ENCODE measurements at regions not wholly inside any gene's neighbourhood (a gene's known extent, or its start where the extent isn't known, plus 50 kb on each side); places are given as distances from the start of the nearest gene placed in this dataset.

GRCh38 chr7:46611508-46611907, 690.4 kb upstream of the IGFBP3 start:
- TF ChIP-seq FOXP2 (optimal IDR thresholded peaks at IDR 0.05; ENCODE audit: borderline replicate concordance, extremely low read depth, extremely low read length, insufficient read depth) (no peak), REST (IDR thresholded peaks at IDR 0.05; ENCODE audit: insufficient read depth in 1 of 2, low read depth in 2 of 2, low read length in 2 of 2) (no peak), TAF1 (IDR thresholded peaks at IDR 0.05; ENCODE audit: borderline replicate concordance, insufficient read depth, low read length) (no peak), POLR2AphosphoS5 (IDR thresholded peaks at IDR 0.05; ENCODE audit: low read depth, low read length) (no peak), SIN3A (IDR thresholded peaks at IDR 0.05; ENCODE audit: borderline replicate concordance, insufficient read depth, low read length) (no peak)

GRCh38 chr7:46610746-46611145, 689.7 kb upstream of the IGFBP3 start:
- TF ChIP-seq REST (IDR thresholded peaks at IDR 0.05; ENCODE audit: insufficient read depth in 1 of 2, low read depth in 2 of 2, low read length in 2 of 2): no peak
- TF ChIP-seq TAF1 (IDR thresholded peaks at IDR 0.05; ENCODE audit: borderline replicate concordance, insufficient read depth, low read length): no peak
- no peak for TF ChIP-seq POLR2AphosphoS5 (IDR thresholded peaks at IDR 0.05; ENCODE audit: low read depth, low read length)

GRCh38 chr7:46607176-46607575, 686.1 kb upstream of the IGFBP3 start:
- no peak for TF ChIP-seq TAF1 (IDR thresholded peaks at IDR 0.05; ENCODE audit: borderline replicate concordance, insufficient read depth, low read length)
- no peak for TF ChIP-seq FOXP2 (optimal IDR thresholded peaks at IDR 0.05; ENCODE audit: borderline replicate concordance, extremely low read depth, extremely low read length, insufficient read depth)
- TF ChIP-seq REST (IDR thresholded peaks at IDR 0.05; ENCODE audit: insufficient read depth in 1 of 2, low read depth in 2 of 2, low read length in 2 of 2): no peak
- TF ChIP-seq POLR2AphosphoS5 (IDR thresholded peaks at IDR 0.05; ENCODE audit: low read depth, low read length): no peak
- no peak for TF ChIP-seq SIN3A (IDR thresholded peaks at IDR 0.05; ENCODE audit: borderline replicate concordance, insufficient read depth, low read length)

- TF ChIP-seq SIN3A (IDR thresholded peaks at IDR 0.05; ENCODE audit: borderline replicate concordance, insufficient read depth, low read length) (no peak), FOXP2 (optimal IDR thresholded peaks at IDR 0.05; ENCODE audit: borderline replicate concordance, extremely low read depth, extremely low read length, insufficient read depth) (no peak), TAF1 (IDR thresholded peaks at IDR 0.05; ENCODE audit: borderline replicate concordance, insufficient read depth, low read length) (no peak), POLR2AphosphoS5 (IDR thresholded peaks at IDR 0.05; ENCODE audit: low read depth, low read length) (no peak), REST (IDR thresholded peaks at IDR 0.05; ENCODE audit: insufficient read depth in 1 of 2, low read depth in 2 of 2, low read length in 2 of 2) (no peak)
These were observed 685.7 kb upstream of the IGFBP3 start for GRCh38 chr7:46606761-46607160.

GRCh38 chr7:46604241-46604661, 683.2 kb upstream of the IGFBP3 start:
- TF ChIP-seq POLR2AphosphoS5 (IDR thresholded peaks at IDR 0.05; ENCODE audit: low read depth, low read length): no peak
- TF ChIP-seq TAF1 (IDR thresholded peaks at IDR 0.05; ENCODE audit: borderline replicate concordance, insufficient read depth, low read length): no peak
- TF ChIP-seq REST (IDR thresholded peaks at IDR 0.05; ENCODE audit: insufficient read depth in 1 of 2, low read depth in 2 of 2, low read length in 2 of 2): no peak
- no peak for TF ChIP-seq SIN3A (IDR thresholded peaks at IDR 0.05; ENCODE audit: borderline replicate concordance, insufficient read depth, low read length)
- TF ChIP-seq FOXP2 (optimal IDR thresholded peaks at IDR 0.05; ENCODE audit: borderline replicate concordance, extremely low read depth, extremely low read length, insufficient read depth): no peak
